ENCODE measurements at regions not wholly inside any gene's neighbourhood (a gene's known extent, or its start where the extent isn't known, plus 50 kb on each side); places are given as distances from the start of the nearest gene placed in this dataset.

DNA sequence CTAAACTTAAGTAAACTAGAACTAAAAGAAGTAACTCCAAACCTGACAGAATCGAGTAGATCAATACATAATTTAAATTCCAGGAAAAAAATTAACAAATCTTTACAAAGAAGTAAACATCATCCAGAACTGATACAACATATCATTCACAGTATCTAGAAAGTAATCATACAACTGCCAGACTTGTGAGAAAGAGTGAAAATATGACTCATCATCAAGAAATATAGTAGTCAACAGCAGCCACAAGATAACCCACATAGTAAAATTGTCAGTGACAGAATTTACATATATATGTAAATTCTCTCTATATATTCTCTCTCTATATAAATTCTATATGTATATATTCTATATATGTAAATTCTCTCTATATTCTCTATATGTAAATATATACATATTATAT, 242.8 kb upstream of the RGS17 start:
- TF ChIP-seq CTCF (IDR thresholded peaks at IDR 0.05; ENCODE audit: insufficient read depth, low read depth, low read length) (no peak), EZH2 (IDR thresholded peaks at IDR 0.05; ENCODE audit: insufficient read depth, low read length) (no peak)
